ENCODE measurements at regions not wholly inside any gene's neighbourhood (a gene's known extent, or its start where the extent isn't known, plus 50 kb on each side); places are given as distances from the start of the nearest gene placed in this dataset.

- no peak overlapping the region for H3K27ac ChIP-seq
- H3K27me3 ChIP-seq, result no peaks in the 10 kb centered on the region
- H3K36me3 ChIP-seq, result no peaks in the 10 kb centered on the region
- TF ChIP-seq, protein P1, sequence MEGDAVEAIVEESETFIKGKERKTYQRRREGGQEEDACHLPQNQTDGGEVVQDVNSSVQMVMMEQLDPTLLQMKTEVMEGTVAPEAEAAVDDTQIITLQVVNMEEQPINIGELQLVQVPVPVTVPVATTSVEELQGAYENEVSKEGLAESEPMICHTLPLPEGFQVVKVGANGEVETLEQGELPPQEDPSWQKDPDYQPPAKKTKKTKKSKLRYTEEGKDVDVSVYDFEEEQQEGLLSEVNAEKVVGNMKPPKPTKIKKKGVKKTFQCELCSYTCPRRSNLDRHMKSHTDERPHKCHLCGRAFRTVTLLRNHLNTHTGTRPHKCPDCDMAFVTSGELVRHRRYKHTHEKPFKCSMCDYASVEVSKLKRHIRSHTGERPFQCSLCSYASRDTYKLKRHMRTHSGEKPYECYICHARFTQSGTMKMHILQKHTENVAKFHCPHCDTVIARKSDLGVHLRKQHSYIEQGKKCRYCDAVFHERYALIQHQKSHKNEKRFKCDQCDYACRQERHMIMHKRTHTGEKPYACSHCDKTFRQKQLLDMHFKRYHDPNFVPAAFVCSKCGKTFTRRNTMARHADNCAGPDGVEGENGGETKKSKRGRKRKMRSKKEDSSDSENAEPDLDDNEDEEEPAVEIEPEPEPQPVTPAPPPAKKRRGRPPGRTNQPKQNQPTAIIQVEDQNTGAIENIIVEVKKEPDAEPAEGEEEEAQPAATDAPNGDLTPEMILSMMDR (IDR thresholded peaks at IDR 0.05), result no peak
- TF ChIP-seq POLR2A (IDR thresholded peaks at IDR 0.05), result no peak
- 90% methylated on average over 4 of the region's 4 CpGs for WGBS, 2 donors
- no peak overlapping the region for H3K4me3 ChIP-seq (replicated peaks in 1 of 3)
- no peaks in the 10 kb centered on the region for H3K4me1 ChIP-seq
- DNase-seq, result no peak
- no peaks in the 10 kb centered on the region for H3K9me3 ChIP-seq
- intact Hi-C loops (cut with DNase I), result no loop called here
Measured at GRCh38 chr16:17617021-17617552, 146.3 kb upstream of the XYLT1 start.

DNA sequence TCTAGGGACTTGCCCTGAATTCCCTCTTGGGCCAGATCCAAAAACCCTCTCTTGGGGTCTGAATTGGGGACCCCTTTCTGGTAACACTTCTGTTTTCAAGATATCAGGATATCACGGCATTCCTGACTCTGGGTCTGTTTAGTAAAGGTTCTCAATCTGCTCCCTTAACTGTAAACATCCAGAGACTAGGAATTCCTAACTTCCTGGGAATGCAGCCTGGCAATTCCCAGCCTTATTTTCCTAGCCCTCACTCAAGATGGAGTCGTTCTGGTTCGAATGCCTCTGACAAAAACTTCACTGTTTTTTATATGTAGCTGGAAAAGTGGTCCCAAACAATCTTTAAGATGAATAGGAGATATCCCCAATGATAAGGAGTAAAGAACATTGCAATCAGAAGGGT lies 141.6 kb upstream of the XYLT1 start:
- no peak for DNase-seq

GRCh38 chr16:17607609-17608008 lies 136.8 kb upstream of the XYLT1 start:
- TF ChIP-seq, protein P1 (IDR thresholded peaks at IDR 0.05), result no peak
- Histone ChIP-seq H3K27ac (no peak overlapping the region), H3K36me3 (no peaks in the 10 kb centered on the region), H3K4me3 (replicated peaks in 1 of 3) (no peak overlapping the region), H3K27me3 (no peaks in the 10 kb centered on the region), H3K4me1 (no peaks in the 10 kb centered on the region), H3K9me3 (no peaks in the 10 kb centered on the region)
- intact Hi-C loops (cut with DNase I), result no loop called here
- DNase-seq, result no peak
- WGBS, 2 donors, result 68 to 69% methylated on average over 6 of the region's 6 CpGs

More for the DNA sequence above, 141.6 kb upstream of the XYLT1 start:
- intact Hi-C loops (cut with DNase I), result no loop called here
- TF ChIP-seq, protein P1 (IDR thresholded peaks at IDR 0.05), result no peak
- TF ChIP-seq POLR2A (IDR thresholded peaks at IDR 0.05), result no peak
- no peak overlapping the region for H3K27ac ChIP-seq
- H3K9me3 ChIP-seq, result no peaks in the 10 kb centered on the region
- H3K36me3 ChIP-seq, result no peaks in the 10 kb centered on the region
- 54 to 70% methylated on average over 3 of the region's 3 CpGs for WGBS, 2 donors
- no peaks in the 10 kb centered on the region for H3K27me3 ChIP-seq
- H3K4me1 ChIP-seq, result no peaks in the 10 kb centered on the region
- no peak overlapping the region for H3K4me3 ChIP-seq (replicated peaks in 1 of 3)

DNA sequence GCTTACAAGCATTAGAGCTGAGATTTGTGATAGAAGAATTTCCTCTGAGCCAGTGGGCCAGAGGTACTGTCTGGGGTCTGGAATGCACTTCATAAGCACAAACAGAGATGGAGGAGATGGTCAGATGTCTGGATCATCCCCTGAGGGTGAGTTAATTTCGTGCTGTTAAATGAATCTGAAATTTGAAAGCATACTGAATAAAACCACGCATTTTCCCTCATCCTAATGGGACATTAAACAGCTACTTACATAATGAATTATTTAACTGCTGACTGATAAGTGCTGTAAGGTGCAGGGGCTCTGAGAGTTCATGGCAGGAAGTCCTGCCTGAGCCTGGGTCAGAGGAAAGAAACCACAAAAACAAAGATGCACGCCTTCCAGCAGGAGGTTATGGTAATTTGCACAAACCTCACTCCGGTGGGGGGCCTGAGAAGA lies 136.3 kb upstream of the XYLT1 start:
- TF ChIP-seq, protein P1 (IDR thresholded peaks at IDR 0.05), result no peak
- TF ChIP-seq POLR2A (IDR thresholded peaks at IDR 0.05), result no peak
- no peak overlapping the region for H3K4me3 ChIP-seq (replicated peaks in 1 of 3)

DNA sequence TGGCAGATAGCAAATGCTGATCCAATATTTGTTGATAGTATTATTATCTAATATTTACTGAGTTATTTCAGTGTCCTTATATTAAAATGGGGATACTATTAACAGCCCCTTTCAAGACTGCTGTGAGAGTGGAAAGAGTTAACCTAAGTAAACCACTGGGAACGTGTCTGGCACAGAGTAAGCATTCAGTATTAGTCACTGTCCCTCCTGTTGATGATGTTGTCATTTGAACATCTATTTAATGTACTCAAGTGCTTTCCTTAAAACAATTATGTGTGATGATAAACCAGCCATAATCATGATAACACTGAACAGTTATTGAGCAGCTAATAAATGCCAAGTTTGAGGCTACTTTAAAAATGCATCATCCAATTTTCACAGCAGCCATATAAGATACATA lies 135.7 kb upstream of the XYLT1 start:
- Histone ChIP-seq H3K4me1 (no peaks in the 10 kb centered on the region), H3K27ac (no peak overlapping the region), H3K4me3 (replicated peaks in 1 of 3) (no peak overlapping the region), H3K27me3 (no peaks in the 10 kb centered on the region), H3K9me3 (no peaks in the 10 kb centered on the region), H3K36me3 (no peaks in the 10 kb centered on the region)
- WGBS, 2 donors, result 0 to 21% methylated on average over 1 of the region's 1 CpG
- intact Hi-C loops (cut with DNase I), result no loop called here
- TF ChIP-seq, protein P1 (IDR thresholded peaks at IDR 0.05), result no peak
- TF ChIP-seq POLR2A (IDR thresholded peaks at IDR 0.05), result no peak
- no peak for DNase-seq

More for the DNA sequence above, 136.3 kb upstream of the XYLT1 start:
- Histone ChIP-seq H3K4me1 (no peaks in the 10 kb centered on the region), H3K27me3 (no peaks in the 10 kb centered on the region), H3K36me3 (no peaks in the 10 kb centered on the region), H3K9me3 (no peaks in the 10 kb centered on the region), H3K27ac (no peak overlapping the region)
- intact Hi-C loops (cut with DNase I), result no loop called here
- 32% methylated on average over 4 of the region's 4 CpGs for WGBS, 2 donors
- no peak for DNase-seq
